Stimulated activated CD8-positive, alpha-beta memory T cell treated with anti-CD3 and anti-CD28 coated beads, Interleukin-7, amount 100 ng/mL, for 1 hour (primary cell): ENCODE measurements at regions not wholly inside any gene's neighbourhood (a gene's known extent, or its start where the extent isn't known, plus 50 kb on each side); places are given as distances from the start of the nearest gene placed in this dataset.

Experiments
- DNase-seq, 2 donors: peaks; one replicate each; pipeline ENCODE4 v3.0.0-alpha.2; 2020; ENCODE audit warnings: low read depth in 2 of 2

DNA sequence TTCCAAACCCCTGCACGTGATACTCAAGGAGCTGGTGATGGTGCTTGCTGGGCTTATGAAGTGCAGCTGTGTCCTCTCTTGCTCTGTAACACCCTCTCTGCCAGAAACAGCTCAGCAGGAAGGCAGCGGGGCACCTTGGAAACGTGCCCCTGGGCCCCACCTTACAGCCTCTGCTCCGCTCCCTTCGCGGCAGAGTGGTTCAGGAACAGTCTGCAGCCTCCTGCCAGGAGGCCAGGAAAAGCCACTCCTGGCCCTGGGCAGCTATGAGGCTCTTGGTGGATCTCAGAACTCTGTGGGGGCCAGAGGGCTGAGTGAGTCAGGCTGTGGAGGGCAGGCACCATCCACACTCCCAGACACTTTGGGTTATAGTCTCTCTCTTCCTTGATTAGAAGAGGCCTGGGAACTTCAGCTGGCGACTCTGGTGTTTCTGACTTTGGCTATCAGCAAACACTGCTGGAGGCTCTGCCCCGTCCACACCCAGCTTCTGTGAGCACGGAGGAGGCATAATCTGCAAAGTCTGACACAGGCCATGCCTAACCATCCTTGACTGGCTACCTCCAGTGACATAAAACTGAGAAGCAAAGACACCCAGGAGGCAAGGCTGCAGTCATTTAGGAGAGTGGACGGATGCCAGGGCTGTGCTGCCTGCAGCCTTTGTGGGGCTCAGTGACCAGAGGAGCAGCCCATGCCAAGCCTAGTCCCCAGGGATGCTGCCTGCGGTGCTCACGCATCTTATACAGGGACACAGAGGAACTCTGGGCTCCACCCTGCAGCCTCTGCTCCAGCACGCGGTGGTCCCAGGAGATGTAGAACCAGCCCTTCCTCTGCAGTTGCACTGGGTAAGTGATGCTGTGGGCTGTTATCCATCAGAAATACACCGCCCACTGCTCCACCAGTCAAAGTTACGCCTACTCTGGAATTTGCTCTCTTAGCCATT lies 65.3 kb downstream of the METRNL start:
- DNase-seq = no peak

DNA sequence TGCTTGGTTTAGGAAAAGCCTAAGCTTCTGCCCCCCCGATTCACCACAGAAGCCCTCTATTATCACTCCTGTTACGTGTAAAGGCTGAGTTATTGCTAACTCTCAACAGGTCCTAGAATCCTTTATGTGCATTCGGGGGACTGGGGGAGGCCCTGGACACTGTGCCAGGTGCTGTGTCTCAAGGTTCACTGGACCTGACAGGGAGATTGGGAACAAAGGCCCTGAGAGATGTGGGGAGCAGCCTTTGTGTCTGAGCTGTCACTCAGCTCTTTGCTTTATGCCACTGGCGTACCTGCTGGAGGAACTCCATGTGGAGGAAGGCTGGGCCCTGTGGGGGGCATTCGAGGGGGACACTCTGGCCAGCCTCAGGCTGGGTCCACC lies 65.9 kb downstream of the METRNL start:
- DNase-seq = no peak

- no peak for DNase-seq
Measured at GRCh38 chr17:83145831-83146230, 66.4 kb downstream of the METRNL start.

DNA sequence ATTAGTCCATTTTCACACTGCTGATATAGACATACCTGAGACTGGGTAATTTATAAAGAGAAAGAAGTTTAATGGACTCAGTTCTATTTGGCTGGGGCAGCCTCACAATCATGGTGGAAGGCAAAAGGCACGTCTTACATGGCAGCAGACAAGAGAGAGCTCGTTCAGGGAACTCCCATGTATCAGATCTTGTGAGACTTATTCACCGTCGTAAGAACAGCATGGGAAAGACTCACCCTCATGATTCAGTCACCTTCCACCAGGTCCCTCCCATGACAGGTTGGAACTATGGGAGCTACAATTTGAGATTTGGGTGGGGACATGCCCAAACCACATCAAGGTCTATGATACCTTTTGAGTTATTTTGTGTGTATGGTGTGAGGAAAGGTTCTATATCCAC lies 66.9 kb downstream of the METRNL start:
- DNase-seq = no peak

DNA sequence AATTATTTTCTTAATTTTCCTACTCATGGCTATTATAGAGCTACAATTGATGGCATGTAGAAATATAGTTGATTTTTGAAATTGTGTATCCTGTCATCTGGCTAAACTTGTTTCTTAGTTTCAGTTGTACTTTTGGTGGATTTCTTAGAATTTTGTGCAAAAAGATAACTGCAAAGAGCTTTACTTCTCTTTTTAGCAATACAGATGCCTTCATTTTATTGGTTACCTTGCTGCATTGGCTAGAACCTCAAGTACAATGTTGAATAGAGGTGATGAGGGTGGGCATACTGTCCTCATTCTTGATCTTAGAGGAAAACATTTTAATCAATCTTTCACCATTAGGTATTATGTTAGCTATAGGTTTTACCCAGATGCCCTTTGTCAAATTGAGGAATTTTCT lies 67.9 kb downstream of the METRNL start:
- DNase-seq = no peak

- DNase-seq = no peak
Measured at GRCh38 chr17:83148317-83149028, 69.1 kb downstream of the METRNL start.

DNA sequence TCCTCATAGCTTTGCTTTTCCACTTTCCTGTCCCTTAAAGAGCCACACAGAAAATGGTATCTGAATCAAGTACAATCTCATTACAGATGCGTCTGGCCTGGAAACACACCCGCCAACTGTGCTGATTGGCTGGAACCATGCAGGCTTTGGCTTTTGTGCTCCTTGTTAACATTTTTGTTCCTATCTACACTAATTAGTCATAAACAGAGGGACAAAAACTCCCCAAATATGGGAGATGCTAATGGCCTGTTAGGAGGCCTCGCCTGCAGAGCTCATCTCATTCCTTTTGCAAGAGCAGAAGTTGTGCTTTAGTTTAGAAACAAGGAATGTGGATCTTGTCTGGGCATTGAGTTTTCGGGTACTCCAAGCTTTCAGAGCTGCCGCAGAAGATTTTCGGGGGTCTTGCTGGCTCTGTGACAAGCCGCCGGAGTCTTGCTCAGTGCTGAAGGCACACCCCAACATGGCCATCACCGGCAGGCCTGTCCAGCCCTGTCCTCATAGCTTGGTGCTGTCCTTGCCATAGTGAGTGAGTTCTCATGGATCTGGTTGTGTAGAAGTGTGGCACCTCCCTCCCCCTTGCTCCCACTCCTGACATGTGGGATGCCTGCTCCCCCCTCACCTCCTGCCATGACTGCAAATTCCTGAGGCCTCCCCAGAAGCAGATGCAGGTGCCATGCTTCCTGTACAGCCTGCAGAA lies 69.8 kb downstream of the METRNL start:
- DNase-seq = no peak

GRCh38 chr17:83149761-83150251 lies 70.4 kb downstream of the METRNL start:
- no peak for DNase-seq

DNA sequence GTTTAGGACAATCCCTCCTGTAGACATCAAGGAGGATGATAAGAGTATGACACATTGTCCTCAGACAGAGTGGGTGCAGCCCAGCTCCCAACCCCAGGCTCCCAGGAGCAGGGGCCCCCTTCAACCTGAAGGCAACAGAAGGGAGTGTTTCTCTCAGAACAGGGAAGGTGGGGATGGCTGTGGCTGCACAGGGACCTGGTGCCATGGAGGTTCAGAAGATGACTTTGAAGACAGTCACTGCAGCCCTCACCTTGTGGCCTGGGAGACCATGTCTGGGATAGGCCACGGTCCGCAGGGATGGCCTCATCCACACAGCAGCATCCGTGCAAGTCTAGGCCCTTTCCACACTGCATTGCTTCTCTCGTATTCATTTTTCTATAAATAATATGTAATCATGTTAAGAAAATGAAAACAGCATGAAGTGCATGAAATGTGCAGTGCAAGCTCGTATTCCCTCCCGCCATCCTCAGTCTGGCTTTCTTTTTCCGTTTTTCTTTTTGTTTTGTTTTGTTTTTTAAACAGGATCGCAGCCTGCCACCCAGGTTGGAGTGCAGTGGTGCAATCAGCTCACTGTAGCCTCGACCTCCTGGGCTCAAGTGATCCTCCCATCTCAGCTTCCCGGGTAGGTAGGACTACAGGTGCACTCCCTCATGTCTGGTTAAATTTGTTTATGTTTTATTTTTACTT lies 71.1 kb downstream of the METRNL start:
- no peak for DNase-seq

DNA sequence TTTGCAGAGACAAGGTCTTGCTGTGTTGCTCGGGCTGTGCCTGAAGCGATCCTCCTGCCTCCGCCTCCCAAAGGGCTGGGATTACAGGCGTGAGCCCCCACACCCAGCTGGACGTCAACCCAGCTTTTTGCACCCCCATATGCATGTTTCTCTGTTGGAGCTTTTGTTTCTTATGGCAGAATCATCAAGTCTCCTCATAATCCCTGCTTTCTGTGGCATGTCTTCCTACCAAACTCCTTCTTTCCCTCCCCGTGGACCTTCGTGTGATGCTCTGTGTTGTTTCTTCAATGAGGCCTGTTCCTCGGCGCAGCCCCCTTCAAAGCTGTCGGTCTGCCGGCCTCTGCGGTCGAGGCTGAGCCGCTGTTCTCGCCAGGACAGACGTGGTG lies 71.6 kb downstream of the METRNL start:
- DNase-seq = no peak

GRCh38 chr17:83151442-83152226 lies 72.2 kb downstream of the METRNL start:
- no peak for DNase-seq

- no peak for DNase-seq
Measured at GRCh38 chr17:83152227-83152744, 72.9 kb downstream of the METRNL start.

DNA sequence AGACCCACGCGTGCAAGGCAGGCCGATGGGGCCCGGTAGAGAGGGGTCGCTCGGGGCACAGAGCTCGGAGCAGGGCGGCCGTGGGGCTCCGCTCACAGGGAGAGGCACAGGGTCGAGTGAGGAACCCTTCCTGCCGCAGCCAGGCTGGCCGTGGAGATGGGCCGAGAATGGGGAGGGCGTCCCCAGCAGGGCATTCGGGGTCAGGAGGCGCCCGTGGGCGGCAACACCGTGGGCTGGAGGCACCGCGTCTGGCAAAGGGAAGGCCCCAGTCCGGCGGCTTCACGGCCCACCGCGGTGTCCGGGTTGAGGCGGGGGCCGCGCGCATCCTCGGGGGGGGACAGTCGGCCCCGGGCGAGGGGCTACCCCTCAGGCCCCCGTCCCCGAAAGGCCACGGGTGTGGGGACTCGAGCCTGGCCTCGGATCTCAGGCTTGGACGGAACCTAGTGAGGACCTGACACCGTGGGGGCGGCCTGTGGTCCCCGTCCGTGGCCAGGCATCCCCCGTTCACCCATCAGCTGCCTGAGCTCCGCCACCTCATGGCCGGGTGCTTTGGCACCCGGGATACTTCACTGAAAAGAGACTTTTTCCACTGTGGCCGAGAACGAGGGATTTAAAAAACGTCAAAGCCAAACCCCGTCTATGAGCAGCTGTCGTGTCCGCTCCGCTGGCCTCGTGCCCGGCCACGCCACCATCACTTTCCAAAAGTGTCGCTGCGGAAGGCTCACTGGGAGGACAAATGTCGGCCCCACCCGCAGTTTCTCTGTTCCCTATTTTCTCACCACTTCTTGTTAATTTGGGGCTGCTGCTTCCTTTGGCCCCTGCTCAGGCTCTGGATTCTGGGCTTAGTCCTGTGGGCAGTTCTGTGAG lies 73.6 kb downstream of the METRNL start:
- no peak for DNase-seq

DNA sequence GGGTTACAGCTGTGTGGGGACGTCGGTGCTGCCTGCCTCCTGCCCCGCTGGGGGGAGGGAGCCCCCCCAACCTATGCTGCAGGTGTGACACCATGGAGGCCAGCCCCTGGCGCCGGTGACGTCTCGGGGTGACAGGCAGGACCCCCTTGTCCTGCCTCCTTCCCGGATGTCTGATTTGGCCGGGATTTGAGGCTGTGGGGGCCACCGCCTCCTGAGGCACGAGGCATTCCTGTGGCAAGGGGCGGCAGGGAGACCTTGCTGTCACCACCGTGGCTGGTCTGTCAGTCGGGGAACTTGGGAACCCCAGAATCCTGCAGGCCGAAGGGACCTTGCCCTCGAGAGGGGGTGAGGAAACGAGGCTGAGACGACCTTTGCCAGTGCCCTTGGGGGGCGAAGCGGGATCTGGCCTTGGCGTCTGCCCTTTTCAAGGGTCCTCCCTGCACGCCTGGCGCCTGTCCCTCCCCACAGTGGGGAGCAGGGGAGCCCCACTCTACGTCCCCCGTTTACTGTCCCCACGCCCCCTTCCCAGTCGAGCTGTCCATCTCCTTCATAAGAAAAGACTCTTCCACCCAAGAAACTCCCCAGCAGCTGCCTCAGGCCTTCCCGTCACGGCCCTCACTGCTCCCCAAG lies 74.4 kb downstream of the METRNL start:
- no peak for DNase-seq

DNA sequence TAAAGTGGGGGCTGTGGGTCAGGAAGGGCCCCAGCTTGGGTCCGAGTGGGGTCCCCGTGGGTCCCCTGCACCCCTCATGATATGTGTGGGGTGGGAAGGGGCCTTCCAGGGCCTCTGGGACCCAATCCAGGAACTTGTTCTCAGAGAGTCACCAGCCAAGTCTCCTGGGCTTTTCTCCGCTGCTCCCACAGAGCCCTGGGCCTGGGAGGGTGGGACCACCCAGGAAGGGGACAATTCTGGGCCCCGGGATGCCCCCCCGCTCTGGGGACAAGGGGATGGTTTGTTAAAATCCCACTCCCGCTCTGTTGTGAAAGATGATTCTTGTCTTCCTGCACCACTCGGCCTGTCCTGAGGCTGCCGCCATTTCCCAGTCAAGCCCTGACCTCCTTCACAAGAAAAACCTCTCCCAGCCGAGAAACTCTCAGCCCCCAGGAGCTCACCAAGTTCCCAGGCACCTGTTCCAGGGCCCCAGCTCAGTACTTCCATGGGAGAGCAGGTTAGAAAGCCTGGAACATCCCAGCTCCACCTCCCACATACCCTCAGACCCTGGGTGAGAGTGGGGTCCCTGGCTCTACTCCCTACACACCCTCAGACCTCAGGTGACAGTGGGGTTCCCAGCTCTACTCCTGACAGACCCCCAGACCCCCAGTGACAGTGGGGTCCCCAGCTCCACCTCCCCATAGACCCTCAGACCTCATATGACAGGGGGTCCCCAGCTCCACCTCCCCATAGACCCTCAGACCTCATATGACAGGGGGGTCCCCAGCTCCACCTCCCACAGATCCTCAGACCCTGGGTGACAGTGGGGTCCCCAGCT lies 75.1 kb downstream of the METRNL start:
- no peak for DNase-seq

DNA sequence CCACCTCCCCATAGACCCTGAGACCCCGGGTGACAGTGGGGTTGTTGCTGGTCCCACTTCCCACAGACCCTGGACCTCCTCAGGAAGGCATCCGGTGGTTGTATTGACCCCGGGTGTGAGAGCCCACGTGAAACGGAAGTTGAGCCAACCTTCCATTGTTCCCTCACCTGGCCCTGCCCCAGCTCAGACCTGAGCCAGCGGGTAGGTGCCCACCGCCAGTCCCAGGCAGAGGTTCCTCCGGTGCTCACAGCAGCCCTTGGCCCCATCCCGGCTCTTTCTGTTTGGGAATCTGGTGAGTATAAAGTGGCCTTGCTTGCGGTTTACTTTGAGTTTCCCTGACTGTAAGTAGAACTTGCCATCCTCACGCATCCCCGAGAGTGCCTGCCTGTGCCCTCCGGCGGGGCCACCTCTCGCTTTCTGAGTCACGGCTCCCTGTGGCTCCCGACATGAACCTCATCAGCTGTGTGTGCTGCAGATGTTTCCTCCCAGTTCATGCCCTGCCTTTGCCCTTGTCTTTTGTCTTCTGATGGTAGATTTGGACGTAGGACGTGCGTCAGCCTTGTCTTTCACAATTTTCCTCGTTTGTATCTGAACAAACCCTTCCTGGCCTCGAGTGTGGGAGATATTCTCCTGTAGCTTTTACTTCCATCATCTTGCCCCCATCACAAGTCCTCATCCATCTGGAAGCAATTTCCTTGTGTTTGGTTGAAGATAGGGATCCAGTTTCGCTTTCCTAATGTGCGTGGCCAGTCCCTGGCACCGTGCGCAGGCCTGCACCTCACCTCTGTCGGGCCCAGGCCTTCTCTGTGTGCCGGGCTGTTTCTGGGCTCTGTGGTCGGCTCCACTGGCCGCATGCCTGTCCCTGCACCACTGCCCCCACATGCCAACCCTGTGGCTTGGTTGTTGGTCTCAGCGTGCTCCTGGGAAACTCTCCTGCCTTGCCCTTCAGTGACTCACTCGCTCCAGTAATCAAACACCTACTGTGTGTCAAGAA lies 76.0 kb downstream of the METRNL start:
- no peak for DNase-seq

GRCh38 chr17:83156408-83156807 lies 77.0 kb downstream of the METRNL start:
- DNase-seq = no peak
